Activated CD4-positive, alpha-beta T cell treated with anti-CD3 and anti-CD28 coated beads for 24 hours (primary cell): ENCODE measurements at regions not wholly inside any gene's neighbourhood (a gene's known extent, or its start where the extent isn't known, plus 50 kb on each side); places are given as distances from the start of the nearest gene placed in this dataset.
"Not testable (repeated sequence)": the region's sequence is repeated elsewhere in the genome, so short reads cannot be mapped to it uniquely, and the experiment has no call there.

Experiments
- DNase-seq, 2 donors: peaks; one replicate each; pipeline ENCODE4 v3.0.0-alpha.2; 2020; ENCODE audit warnings: low read depth in 2 of 2

DNA sequence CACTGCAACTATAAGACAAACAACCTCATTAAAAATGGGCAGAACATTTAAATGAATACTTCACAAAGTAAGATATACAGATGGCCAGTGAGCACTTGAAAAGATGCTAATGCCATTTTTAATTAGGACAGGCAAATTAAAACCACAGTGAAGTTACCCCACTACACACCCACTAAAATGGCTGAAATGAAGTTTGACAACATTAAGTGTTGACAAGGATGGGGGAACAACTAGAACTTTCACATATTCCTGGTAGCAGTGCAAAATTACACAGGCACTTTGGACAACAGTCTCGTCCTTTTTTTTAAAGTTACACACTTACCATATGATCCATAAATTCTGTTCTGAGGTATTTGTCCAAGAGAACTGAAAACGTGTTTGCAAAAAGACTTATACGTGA lies 278.9 kb upstream of the DIO3 start:
- no peak for DNase-seq

GRCh38 chr14:101284711-101285110 lies 276.6 kb upstream of the DIO3 start:
- no peak for DNase-seq

GRCh38 chr14:101286271-101287018 lies 274.9 kb upstream of the DIO3 start:
- DNase-seq = no peak

DNA sequence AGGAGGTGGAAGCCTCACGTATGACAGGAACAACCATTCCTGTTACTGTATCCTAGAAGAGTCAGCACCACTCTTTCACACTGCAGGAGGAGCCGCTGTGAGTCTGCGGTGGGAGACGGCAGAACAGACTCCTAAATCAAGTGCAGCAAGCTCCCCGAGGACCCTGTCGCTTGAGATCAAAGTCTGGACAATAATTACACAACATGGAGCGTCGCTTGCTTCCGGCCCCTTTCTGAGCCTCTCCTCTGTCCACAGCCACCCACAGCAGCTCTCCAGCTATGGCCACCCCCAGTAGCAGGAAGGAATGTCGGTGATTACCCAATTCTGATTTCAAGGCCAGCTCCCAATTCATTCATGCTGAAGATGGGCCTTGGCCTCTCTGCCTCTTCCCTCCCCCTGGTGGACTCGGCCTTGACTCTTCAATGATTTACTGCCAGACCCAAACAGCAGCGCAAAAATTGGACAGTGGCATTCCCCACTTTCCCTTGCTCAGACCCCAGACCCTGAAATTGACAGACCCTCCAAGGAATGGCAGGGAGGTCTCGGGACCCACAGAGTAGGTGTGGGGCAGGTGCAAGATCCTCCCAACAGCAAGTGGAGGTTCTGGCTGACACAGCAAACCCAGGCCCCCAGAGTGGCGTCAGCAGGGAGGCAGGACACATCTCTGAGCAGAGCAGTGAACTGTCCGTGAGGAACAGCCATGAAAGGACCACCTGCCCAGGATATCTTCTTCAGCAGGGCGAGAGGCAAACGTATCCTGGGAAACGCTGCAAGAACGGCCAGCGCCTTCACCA lies 272.7 kb upstream of the DIO3 start:
- DNase-seq = no peak

- DNase-seq = no peak
Observed at GRCh38 chr14:101289230-101289690, 272.0 kb upstream of the DIO3 start.

GRCh38 chr14:101289911-101290310 lies 271.4 kb upstream of the DIO3 start:
- no peak for DNase-seq

GRCh38 chr14:101290611-101291010 lies 270.7 kb upstream of the DIO3 start:
- DNase-seq = no peak

DNA sequence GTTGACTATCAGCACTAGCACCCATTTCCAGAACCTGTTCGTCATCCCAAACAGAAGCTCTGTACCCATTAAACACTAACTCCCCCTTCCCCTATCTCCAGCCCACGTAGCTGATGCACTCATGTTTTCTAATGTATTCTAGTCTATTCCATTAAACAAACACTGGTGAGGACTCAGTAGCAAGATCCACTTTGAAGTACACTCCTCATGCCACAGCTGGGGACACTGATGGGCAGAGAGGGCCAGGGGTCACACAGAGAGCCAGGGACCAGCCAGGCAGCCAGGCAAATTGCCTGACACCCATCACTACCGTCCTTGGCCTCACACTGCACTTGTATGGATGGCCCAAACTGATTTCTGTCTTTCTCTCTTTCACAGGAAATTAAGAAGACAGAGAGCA lies 269.9 kb upstream of the DIO3 start:
- no peak for DNase-seq

- DNase-seq = no peak
Observed at GRCh38 chr14:101292448-101292847, 268.8 kb upstream of the DIO3 start.

- DNase-seq = no peak
Observed at GRCh38 chr14:101293605-101294004, 267.7 kb upstream of the DIO3 start.

- no peak for DNase-seq
Observed at GRCh38 chr14:101294136-101294535, 267.2 kb upstream of the DIO3 start.

GRCh38 chr14:101299781-101300180 lies 261.5 kb upstream of the DIO3 start:
- not testable (repeated sequence) for DNase-seq

DNA sequence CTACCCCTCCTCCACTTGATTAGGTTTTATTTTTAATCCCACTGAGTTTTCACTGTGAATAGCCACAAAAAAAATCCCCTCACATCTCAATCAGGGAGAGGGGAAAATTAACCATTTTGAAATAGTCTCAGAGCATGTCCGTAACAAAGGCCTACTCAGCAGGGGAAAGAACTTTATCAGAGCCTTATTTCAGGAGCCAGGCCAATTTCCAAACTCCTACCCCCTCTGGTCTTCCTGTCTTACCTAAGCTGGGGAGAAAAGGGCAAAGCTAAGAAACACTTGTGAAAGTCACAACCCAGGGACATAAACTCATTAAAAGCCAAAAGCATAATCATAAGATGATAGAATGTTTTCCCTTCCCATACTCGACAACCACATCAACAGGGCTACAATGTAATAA lies 260.3 kb upstream of the DIO3 start:
- DNase-seq = no peak

DNA sequence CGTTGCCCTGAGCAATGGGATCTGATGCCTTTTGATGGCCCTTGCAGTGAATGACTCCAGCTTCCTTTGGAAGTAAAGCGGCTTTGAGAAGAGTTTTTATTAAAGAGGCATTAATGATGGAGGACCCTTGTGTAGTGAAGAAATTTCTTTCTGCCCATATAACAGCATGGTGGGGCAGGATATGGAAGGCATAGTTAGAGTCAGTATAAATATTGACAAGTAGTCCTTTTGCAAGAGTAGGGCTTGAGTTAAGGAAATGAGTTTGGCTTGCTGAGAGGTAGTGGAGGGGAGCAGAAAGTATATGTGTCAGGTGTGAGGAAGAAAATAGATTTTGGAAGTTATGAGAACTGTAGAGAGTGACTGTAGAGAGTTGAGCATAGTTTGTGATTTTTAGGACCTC lies 254.1 kb upstream of the DIO3 start:
- not testable (repeated sequence) for DNase-seq

- not testable (repeated sequence) for DNase-seq
Observed at GRCh38 chr14:101311186-101311585, 250.1 kb upstream of the DIO3 start.

- no peak for DNase-seq
Observed at GRCh38 chr14:101313268-101313667, 248.0 kb upstream of the DIO3 start.

DNA sequence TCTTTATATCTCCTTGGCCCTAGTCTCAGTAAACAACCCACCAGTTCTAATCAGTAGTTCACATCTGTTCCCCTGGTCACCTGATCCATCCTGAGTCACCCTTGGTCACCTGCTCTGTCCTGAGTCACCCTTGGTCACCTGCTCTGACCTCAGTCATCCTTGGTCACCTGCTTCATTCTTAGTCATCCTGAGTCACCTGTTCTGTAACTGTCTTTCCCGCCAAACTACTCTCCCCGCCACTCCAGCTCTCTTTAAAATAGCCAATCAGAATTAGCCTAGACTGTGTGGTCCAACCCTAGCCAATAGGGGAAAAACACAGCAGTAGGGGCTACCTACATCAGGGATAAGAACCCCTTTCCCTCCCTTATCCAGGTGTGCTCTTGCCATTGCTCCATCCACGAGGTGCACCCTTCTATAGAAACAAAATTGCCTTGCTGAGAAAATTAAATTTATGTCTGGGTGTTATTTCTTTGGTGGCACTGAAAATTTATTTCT lies 245.4 kb upstream of the DIO3 start:
- no peak for DNase-seq

GRCh38 chr14:101318271-101318670 lies 243.0 kb upstream of the DIO3 start:
- DNase-seq = no peak

- DNase-seq = no peak
Observed at GRCh38 chr14:101320396-101320795, 240.9 kb upstream of the DIO3 start.

- DNase-seq = no peak
Observed at GRCh38 chr14:101322223-101322622, 239.1 kb upstream of the DIO3 start.

GRCh38 chr14:101323111-101323510 lies 238.2 kb upstream of the DIO3 start:
- no peak for DNase-seq

DNA sequence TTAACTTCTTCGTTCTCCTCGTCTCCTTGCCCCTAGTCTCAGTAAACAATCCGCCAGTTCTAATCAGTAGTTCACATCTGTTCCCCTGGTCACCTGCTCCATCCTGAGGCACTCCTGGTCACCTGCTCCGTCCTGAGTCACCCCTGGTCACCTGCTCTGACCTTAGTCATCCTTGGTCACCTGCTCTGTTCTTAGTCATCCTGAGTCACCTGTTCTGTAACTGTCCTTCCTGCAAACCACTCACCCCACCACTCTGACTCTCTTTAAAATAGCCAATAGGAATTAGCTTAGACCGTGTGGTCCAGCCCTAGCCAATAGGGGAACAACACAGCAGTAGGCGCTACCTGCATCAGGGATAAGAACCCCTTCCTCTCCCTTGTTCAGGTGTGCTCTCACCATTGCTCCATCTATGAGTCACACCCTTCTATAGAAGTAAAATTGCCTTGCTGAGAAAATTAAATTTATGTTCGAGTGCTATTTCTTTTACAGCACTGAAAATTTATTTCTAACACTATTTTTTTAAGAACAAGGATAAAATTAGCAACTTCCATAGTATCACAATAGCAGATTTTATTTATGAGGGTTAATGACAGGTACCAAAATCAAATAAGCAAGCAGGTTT lies 237.6 kb upstream of the DIO3 start:
- not testable (repeated sequence) for DNase-seq
